Skeletal muscle cell (primary cell): ENCODE measurements at regions not wholly inside any gene's neighbourhood (a gene's known extent, or its start where the extent isn't known, plus 50 kb on each side); places are given as distances from the start of the nearest gene placed in this dataset.
A peak's percentile ranks its signal among the peaks of the same experiment; 100 is the strongest.

Experiments used
- DNase-seq: peaks from one replicate; pipeline ENCODE4 v3.0.0-alpha.2; 2010; ENCODE audit warnings: low read depth
- H3K4me3 ChIP-seq: 2 replicates; pipeline ENCODE4 v1.5.1; 2011; ENCODE audit warnings: low read depth, mild to moderate bottlenecking, control low read depth, low read length, moderate library complexity

DNA sequence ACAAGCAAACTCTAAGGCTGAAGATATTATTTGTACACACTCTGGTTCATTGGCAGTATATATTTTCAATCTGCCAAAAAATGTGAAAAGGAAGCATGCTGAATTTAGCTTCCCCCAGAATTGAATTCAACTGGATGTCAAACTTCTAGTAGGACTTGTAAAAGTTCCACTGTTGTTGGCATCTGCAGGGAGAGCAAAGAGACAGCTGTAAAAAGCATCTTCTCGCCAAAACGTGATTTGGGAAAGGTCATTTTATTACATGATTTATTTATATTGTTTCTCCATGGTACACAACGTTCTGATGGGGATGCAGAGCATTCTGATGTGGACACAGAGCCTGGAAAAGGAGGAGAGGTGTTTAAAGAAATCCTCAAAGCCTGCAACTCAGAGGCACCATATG, 196.7 kb upstream of the ADAMTS9 start:
- no peak for DNase-seq
- no peak overlapping the region for H3K4me3 ChIP-seq

DNA sequence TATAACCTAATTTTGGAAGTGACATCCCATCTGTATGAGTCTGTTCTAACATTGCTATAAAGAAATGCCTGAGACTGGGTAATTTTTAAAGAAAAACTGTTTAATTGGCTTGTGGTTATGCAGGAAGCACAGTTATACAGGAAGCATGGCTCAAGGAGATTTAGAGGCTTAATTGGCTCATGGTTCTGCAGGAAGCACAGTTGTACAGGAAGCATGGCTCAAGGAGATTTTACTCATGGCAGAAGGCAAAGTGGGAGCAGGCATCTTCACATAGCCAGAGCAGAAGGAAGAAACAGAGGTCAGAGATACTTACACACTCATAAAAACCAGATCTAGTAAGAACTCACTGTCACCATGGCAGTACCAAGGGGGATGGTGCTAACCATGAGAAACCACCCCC, 193.1 kb upstream of the ADAMTS9 start:
- DNase-seq = no peak

DNA sequence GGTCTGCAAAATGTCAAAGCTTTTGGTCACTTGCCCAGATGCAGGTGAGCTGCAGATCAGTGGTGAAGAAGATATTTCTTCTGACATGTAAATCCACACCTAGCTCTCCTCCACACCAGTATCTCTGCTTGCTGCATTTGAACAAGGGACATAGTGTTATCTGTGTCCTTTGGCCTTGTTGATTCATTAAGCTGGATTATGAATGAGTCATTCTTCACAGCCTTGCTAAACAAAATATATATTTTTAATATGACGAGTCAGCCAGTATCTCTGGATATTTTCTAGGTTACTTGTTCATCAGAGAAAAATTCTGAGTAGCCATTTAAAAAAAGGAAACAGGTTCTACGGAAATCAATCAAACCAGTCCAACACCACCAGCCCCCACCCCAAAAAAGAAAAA, 190.6 kb upstream of the ADAMTS9 start:
- no peak for DNase-seq

More for the DNA sequence above, 193.1 kb upstream of the ADAMTS9 start:
- no peak overlapping the region for H3K4me3 ChIP-seq

DNA sequence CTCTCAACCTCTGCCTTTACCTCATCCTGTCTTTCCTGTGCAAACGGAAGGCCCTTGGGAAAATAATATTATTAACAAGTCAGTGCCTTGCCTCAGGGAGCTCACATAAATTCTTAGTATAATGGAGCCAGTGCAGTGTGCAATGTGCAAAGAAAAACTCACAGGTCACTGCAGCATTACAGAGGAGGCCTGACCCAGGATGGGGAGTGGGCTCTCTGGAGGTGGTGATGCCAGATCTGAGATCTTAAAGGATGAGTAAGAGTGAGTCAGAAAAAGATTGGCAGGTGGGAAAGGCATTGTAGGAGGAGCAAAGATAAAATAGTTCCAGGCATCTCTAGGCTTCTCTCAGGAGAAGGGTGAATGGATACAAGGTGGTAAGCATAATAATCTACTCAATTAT, 185.6 kb upstream of the ADAMTS9 start:
- DNase-seq = no peak
- no peak overlapping the region for H3K4me3 ChIP-seq

More for the DNA sequence above, 190.6 kb upstream of the ADAMTS9 start:
- no peak overlapping the region for H3K4me3 ChIP-seq

DNA sequence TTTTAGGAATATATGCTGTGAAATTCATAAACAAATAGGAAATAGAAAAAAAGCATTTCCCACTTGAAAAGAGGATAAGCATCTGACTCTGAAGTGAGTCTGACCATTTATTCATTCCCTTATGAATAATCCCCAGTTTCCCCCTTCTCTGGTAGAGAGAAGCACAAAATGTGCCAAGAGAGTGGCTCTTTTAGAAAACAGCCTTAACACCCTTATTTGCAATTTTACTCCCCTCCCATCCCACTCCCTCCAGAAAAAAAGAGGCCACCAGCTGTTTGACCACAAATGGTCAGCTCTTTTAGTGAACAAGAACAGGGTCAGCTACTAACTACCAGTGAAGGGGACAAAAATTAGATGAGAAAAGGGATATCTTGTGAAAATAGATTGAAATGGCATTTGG, 184.5 kb upstream of the ADAMTS9 start:
- no peak for DNase-seq
- no peak overlapping the region for H3K4me3 ChIP-seq

DNA sequence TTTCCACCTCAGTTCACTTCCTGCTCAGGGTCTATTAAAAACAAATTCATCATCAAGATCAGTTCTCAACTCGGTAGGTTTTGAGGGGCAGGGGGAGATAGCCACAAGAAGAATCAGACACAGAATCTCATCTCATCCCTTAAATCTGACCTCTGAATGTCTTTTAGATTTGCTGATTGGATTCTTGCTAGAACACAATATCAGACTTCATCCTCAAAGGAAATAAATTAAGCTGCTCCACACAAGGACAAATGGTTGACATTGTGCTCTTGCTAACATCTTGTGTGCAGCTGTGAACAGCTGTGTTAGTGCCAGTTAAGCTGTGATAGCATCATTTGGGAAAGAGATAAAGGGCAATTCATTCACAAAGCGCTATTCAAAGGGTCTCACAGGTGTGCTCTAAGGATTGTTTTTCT, 184.0 kb upstream of the ADAMTS9 start:
- no peak overlapping the region for H3K4me3 ChIP-seq
- DNase-seq = no peak

DNA sequence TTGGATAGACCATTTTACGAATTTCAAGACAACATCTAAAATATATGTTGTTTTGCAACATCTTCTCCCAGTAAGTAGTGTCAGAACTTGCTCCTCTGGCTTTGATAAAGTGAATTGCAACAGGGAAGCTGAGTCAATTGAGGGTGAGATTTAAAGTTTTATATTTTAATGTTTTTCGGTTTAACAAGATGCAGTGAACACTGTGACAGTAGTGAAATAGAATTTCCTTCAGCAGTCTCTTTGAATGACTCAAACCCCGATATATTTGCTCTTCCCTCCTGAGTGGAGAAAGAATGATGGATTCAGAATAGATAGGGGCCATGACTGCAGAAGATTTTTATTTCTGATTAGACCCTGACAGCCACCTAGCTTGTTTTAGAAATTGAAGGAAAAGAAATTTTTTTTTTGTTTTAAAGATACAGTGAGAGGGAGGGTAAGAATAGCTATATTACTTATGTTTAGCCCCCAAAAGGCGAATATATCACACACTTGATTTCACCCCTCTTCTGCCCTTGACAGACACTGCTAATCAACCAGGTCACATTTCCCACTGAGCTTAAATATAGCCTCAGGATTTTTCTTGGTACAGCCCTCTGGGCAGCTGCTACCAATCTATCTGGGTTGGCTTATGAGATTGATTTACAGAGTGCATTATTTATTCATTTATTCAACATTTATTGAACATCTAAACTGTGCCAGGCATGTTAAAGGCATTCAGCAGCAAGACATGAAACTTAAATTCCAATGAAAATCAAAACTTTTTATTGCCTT, 183.3 kb upstream of the ADAMTS9 start:
- no peak overlapping the region for H3K4me3 ChIP-seq
- DNase-seq = no peak

DNA sequence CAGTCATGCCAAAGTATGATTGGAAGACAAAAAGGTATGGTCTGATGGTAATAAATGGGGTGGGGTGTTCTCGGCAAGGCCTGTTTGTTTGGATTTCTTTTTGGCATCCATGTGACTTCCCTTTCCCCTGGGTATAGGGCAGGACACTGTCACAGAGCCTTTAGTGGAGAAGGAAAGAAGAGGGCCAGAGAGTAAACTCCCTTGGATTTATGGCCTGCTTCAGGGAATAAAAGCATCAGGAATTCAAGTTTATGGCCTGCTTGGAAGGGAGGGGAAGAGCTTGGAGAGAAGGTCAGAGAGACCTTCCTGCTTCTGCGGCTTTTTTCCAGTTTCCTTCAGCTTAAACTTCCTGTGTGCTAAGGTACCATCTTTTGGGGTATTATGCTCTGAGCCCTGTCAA, 179.4 kb upstream of the ADAMTS9 start:
- no peak for DNase-seq
- no peak overlapping the region for H3K4me3 ChIP-seq

DNA sequence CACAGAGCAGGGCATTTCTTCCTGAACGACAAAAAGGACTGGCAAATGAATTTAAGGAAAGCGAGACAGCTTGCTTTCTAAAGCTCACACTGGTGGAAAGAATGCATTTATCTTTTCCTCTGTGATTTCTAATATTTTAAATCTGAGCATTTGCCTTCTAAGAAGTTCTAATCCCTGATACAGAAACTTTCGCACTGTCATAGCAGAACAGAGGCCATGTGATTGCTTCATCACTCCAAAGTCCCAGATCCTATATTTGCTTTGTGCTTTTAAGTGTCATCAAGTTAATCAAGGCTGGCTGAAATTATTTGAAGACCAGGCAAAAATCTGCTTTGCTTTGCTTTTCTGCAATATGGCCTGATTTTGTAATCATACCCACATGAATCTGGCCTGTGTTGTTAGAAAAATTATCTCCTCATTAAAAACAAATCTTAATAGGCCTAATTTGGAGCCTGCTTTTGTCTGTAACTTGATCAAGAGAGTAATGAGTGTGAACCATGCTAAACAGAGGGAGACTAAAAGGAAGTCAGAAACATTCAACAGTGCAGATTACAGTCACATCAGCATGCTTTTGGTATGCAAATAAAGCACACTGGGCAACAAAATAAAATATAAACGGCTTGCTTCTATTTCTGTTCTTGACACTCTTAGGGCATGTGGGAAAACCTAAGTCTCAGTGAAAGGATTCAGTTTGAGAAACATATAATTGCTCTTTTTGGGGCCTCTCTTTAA, 178.2 kb upstream of the ADAMTS9 start:
- H3K4me3 ChIP-seq = no peak overlapping the region
- DNase-seq = no peak

DNA sequence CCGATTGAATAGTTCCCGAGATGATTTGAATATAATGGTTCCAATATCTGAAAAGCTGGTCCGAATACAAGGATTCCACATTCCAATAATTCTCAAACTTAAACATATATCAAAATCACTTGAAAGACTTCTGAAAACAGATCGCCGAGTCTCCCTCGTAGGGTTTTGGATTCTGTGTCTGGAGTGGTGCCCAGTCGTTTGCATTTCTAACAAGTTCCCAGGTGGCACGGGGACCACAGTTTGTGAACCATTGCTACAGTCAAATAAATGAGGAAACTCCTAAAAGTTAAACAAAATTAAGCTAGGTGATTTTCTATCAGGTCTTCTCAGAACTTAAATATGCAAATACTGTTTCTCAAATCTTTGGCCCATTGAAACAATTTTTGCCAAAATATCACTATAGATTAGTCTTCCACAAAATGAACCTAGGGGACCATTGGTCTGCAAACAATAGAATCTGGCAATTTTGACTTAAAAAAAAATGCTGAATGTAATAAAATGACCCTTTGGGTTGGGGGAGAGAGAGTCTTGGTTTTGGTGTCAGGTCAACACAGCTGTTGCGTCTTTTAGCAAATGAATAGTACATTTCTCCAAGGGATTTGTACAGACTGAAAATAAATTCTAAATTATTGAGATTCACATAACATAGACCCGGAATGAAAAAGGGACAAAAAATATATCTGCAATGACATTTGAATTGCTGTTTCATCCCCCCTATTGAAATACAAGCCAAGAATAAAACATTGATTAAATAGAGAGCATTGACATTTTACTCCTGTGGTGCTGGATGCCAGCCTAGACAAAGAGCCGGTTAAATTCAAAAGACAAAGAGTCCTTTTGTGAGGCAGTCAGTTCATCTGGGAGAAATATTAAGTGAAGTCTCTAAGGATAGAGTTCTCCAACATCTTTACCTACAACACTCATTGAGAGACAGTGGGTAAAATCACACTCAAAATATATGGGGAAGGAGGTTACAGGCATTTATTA, 175.7 kb upstream of the ADAMTS9 start:
- no peak overlapping the region for H3K4me3 ChIP-seq
- DNase-seq = no peak

DNA sequence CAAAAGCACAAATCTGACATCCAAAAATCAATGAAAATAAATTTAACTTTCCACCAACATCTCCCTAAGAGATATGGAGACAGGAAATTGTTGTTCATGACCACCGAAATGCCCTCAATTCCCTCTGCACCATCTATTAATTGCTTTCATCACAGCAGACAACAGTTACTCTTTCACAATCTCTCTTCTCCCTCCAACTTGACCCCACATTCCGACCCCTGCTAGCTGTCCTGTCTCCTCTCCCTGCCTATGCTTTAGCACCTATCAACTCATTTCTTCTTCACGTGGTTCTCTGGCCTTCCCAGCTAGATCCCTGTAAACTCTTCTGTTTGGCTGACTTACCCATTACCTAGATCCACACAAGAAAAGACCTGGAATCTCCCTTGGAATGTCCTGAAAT, 173.9 kb upstream of the ADAMTS9 start:
- H3K4me3 ChIP-seq = no peak overlapping the region
- peak; percentile 21 for DNase-seq

DNA sequence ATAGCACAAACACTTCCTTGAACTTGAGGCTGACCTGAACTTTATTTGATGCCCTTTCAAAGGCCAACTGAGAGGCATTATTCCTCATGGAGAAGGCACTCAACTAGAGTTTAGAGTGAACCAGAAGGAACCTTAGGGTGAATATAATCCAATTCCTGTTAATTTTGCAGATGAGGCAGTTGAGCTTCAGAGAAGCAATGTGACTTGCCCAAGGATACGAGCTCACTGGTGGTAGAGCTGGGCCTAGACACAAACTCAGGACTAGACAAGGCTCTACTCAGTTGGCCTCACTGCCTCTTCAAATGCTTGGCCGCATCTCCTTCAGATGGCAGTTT, 172.7 kb upstream of the ADAMTS9 start:
- DNase-seq = no peak

DNA sequence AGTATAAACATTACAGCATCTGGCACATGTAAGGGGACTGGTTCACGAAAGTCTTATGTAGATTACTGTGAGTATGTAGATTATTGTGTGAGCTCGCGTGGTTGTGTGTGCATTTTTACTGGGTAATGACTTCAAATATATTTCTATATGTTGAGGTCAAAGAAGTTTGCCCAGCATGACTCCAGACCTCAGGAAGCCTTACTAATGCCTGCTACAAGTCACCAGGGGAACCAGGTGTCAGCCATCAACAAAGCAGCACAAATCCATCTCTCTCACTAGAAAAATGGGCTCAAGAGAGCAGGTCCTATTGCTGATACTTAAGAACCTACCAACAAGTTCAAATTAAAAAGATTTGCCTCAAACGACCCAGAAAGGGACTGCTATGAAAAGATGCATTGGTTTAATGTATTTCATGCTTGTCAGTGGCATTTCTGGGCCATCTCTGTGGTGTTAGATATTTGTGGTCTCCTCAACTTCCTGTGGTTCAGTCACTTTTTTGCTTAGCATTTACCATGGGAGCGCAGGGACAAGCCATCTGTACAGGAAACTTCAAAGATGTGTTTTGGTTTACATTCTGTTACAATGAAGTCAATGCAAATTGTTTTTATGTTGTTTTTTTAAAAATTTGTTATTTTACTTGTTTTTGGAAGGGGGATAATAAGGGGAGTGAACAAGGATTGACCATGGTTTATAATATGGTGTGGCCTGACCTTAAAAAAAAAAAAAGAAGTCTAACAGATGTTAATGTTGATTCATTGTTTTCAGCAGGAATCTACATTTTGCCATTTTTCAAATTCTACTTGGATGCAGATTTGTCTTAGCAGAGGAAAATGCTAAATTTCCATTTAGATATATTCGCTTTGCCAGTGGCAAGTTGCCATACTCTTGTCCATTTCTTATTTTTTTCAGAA, 172.1 kb upstream of the ADAMTS9 start:
- DNase-seq = no peak

More for the DNA sequence above, 172.7 kb upstream of the ADAMTS9 start:
- H3K4me3 ChIP-seq = no peak overlapping the region

DNA sequence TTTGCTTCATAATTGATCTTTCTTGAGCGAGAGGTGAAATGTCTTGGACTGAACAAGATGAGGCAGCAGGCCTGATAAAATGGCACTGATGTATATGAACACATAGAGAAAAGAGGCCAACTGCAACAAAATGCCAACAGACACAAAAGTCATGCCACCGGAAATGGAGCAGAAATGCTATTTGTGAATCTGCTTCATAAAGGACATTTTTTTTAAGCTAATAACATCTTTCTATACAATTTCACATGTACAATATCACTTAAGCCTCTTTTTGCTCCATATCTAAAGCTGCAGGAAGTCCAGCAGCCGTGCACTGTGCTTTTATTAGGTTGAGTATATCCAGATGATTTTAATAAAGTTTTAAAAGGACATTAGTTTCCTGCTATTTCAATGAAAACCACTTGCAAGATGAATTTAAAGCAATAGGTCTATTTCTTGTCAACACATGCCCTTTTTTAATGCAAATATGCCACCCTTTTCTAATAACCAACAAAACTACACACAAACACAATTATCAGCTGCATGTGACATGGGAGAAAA, 169.2 kb upstream of the ADAMTS9 start:
- no peak overlapping the region for H3K4me3 ChIP-seq
- DNase-seq = no peak

More for the DNA sequence above, 172.1 kb upstream of the ADAMTS9 start:
- no peak overlapping the region for H3K4me3 ChIP-seq

DNA sequence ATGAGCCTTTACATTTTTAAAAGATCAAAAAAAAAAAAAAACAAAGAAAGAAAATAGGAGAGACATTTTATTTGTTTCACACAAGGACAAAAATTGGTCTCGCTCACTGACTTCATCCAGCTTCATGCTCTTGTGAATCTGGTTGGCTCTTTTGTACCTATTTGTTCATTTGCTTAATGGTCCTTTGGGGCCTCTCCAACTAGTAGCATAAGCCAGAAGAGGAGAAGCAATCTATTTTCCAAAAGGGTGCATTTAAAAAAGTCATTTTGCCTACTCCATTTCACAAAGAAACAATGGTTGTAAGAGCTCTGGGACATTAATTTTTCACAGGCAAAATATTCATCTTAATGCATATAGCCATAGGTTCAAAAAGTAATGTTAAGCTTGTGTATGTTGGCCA, 168.3 kb upstream of the ADAMTS9 start:
- no peak overlapping the region for H3K4me3 ChIP-seq
- DNase-seq = no peak

DNA sequence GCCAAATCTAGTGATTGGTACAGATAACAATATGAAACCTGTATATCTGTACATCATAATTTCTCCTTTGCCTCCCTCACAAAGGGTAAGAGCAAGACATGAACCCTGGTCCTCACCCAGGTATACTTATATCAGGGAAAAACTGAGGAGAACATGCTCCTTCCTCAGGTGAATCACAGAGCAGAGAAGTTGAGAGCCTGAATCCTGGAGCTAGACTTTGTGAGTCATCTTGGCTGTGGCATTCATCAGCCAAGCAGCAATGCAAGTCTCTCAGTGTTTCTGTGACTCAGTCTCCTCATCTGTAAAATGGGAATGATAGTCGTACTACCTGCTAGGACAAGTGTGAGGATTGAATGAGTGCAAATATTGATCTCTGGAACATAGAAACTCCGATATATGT, 165.7 kb upstream of the ADAMTS9 start:
- no peak overlapping the region for H3K4me3 ChIP-seq
- DNase-seq = no peak

DNA sequence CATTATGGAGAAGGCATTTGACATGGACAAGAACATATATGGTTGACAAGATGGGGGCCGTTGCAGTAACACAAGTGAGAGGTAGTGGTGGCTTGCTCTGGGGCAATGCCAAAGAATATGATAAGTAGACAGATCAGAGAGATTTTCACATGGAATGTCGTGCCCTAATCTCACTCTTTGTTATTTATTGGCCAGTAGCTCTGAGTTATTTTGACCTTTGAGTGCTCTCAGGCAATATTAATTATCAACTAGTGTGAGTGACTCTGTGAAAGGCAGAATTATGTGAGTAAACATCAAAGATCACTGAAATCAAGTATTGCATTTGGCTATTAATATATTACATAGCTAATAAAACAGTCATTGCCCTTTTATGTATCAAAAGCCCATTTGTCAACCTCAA, 164.9 kb upstream of the ADAMTS9 start:
- no peak overlapping the region for H3K4me3 ChIP-seq
- no peak for DNase-seq

DNA sequence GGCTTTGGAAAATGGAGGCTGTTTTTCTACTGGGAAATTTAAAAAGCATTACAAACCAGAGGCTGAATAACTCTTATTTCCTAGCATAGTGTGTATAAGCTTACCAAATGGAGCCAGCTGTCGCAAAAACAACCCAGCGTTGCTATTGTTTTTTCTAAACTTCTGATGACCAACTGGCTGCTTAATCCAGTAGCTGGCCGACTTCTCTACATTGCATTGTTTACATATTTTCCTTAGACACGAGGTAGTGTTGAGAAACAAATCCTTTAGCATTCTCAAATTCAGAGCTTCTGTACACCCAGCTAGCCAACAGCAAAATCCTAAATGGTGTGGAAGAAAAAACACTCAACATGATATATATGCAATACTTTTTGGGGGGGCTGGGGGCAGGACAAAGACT, 161.0 kb upstream of the ADAMTS9 start:
- DNase-seq = peak; percentile 16
- H3K4me3 ChIP-seq = no peak overlapping the region
